GM12878 (cell line): ENCODE measurements at regions not wholly inside any gene's neighbourhood (a gene's known extent, or its start where the extent isn't known, plus 50 kb on each side); places are given as distances from the start of the nearest gene placed in this dataset.

Experiments used
- ATAC-seq: fragments of 200-7000 bp; cut with Tn5 transposase; 3 replicates; pipeline ENCODE4 v1.9.1; 2020; ENCODE audit warnings: mild to moderate bottlenecking, moderate library complexity
- BruUV-seq: library from RNA; stranded (reverse); fragments of 400-500 nt; replicated peaks from 2 replicates; lab custom pipeline; 2021; lab: Mats Ljungman, UMichigan
- CTCF ChIA-PET: fragments of 300-600 bp; sonication (Branson Sonifier 250); formaldehyde crosslinking; extraction: SDS; loops from one replicate; lab custom pipeline; 2021; ENCODE audit warnings: inconsistent platforms; lab: Yijun Ruan, JAX
- POLR2A ChIA-PET: fragments of 350-600 bp; formaldehyde crosslinking; extraction: SDS; loops from one replicate; lab custom pipeline; 2021; ENCODE audit warnings: inconsistent platforms; lab: Charles Lee
- RAD21 ChIA-PET: fragments of 300-600 bp; sonication (Branson Sonifier 250); formaldehyde crosslinking; loops from one replicate; lab custom pipeline; 2023; ENCODE audit warnings: antibody characterized with exemption; ENCODE audit not compliant: unreplicated experiment; lab: Charles Lee
- SMC1A ChIA-PET: fragments of 300-600 bp; sonication (Branson Sonifier 250); formaldehyde crosslinking; loops from one replicate; lab custom pipeline; 2023; ENCODE audit not compliant: unreplicated experiment, uncharacterized antibody; lab: Charles Lee
- DNase-seq: peaks from one replicate; pipeline ENCODE4 v3.0.0-alpha.2; 2011; ENCODE audit warnings: low read depth, low spot score
- FAIRE-seq: peaks from 3 replicates; lab custom pipeline; 2011; peaks lifted over from hg19 to GRCh38; lab: Jason Lieb, UNC
- H2AFZ ChIP-seq: 2 replicates; pipeline ENCODE4 v1.6.0; 2011; ENCODE audit warnings: low read depth, low read length, control low read depth; ENCODE audit not compliant: control insufficient read depth
- H3K27ac ChIP-seq: 2 replicates; pipeline ENCODE4 v1.5.1; 2011; ENCODE audit warnings: control low read depth; ENCODE audit not compliant: control insufficient read depth, insufficient read depth
- H3K27me3 ChIP-seq, 2 experiments: replicated peaks in 1 of 2; 2 replicates each; pipeline versions ENCODE4 v1.6.0 to v1.6.1; 2011; ENCODE audit warnings: low read length in 1 of 2; ENCODE audit not compliant: control insufficient read depth in 2 of 2, insufficient read depth in 2 of 2
- H3K36me3 ChIP-seq, 2 experiments: 2 replicates each; pipeline ENCODE4 v1.5.1; 2011; ENCODE audit warnings: low read length in 1 of 2; ENCODE audit not compliant: control insufficient read depth in 2 of 2, insufficient read depth in 2 of 2
- H3K4me1 ChIP-seq: 2 replicates; pipeline ENCODE4 v1.6.1; 2011; ENCODE audit warnings: mild to moderate bottlenecking, low read length, moderate library complexity, mixed read lengths; ENCODE audit not compliant: control insufficient read depth, insufficient read depth
- H3K4me2 ChIP-seq: 2 replicates; pipeline ENCODE4 v1.6.0; 2011; ENCODE audit warnings: control low read depth; ENCODE audit not compliant: control insufficient read depth, insufficient read depth
- H3K4me3 ChIP-seq: fragments of 200-600 bp; sonication (generic); 2 replicates; pipeline ENCODE4 v1.5.1; 2016
- H3K79me2 ChIP-seq: 2 replicates; pipeline ENCODE4 v1.6.0; 2011; ENCODE audit warnings: low read length; ENCODE audit not compliant: control insufficient read depth, insufficient read depth
- H3K9ac ChIP-seq: 2 replicates; pipeline ENCODE4 v1.8.0; 2011; ENCODE audit warnings: low read length, control low read depth, mixed read lengths; ENCODE audit not compliant: control insufficient read depth, insufficient read depth
- H3K9me3 ChIP-seq: replicated peaks from 3 replicates; pipeline ENCODE4 v1.5.1; 2011; ENCODE audit warnings: mild to moderate bottlenecking, low read length; ENCODE audit not compliant: control insufficient read depth, insufficient read depth
- H4K20me1 ChIP-seq: 2 replicates; pipeline ENCODE4 v1.6.0; 2011; ENCODE audit not compliant: control insufficient read depth, insufficient read depth
- CHD2 ChIP-seq: IDR thresholded peaks from 2 replicates; pipeline ENCODE4 v1.6.1; 2011; ENCODE audit warnings: low read depth, low read length, improper control_type of control experiment, borderline replicate concordance
- DPF2 ChIP-seq: fragments of 450-650 bp; IDR thresholded peaks from 2 replicates; pipeline ENCODE4 v1.6.1; 2017; ENCODE audit warnings: mild to moderate bottlenecking
- EED ChIP-seq: sonication (generic); IDR thresholded peaks from 2 replicates; pipeline ENCODE4 v1.6.1; 2016; ENCODE audit warnings: antibody characterized with exemption, low read depth
- ESRRA ChIP-seq: IDR thresholded peaks from 2 replicates; pipeline ENCODE4 v1.6.1; 2012; ENCODE audit warnings: mild to moderate bottlenecking, low read length, improper control_type of control experiment
- FOS ChIP-seq: IDR thresholded peaks from 3 replicates; pipeline ENCODE4 v1.6.1; 2011; ENCODE audit warnings: borderline replicate concordance; ENCODE audit not compliant: insufficient read length; ENCODE audit errors: extremely low read depth
- GABPA ChIP-seq: IDR thresholded peaks from 2 replicates; pipeline ENCODE4 v1.6.1; 2014; ENCODE audit warnings: antibody characterized with exemption, low read depth, mild to moderate bottlenecking, inconsistent platforms
- HCFC1 ChIP-seq: fragments of 150-350 bp; IDR thresholded peaks from 2 replicates; pipeline ENCODE4 v1.6.1; 2014; ENCODE audit warnings: low read length
- IKZF2 ChIP-seq, 2 experiments: fragments of 450-650 bp; IDR thresholded peaks; 2 replicates each; pipeline ENCODE4 v1.6.1; 2017; ENCODE audit warnings: mild to moderate bottlenecking in 2 of 2, moderate library complexity in 2 of 2
- IRF3 ChIP-seq: fragments of 450-650 bp; IDR thresholded peaks from 2 replicates; pipeline ENCODE4 v1.6.1; 2014; ENCODE audit warnings: mild to moderate bottlenecking
- MTA2 ChIP-seq: fragments of 450-650 bp; IDR thresholded peaks from 2 replicates; pipeline ENCODE4 v1.6.1; 2016; ENCODE audit warnings: low read depth, mild to moderate bottlenecking, moderate library complexity
- MTA3 ChIP-seq: IDR thresholded peaks from 2 replicates; pipeline ENCODE4 v1.6.1; 2012; ENCODE audit warnings: low read length, inconsistent platforms, borderline replicate concordance
- MYB ChIP-seq: fragments of 150-350 bp; IDR thresholded peaks from 2 replicates; pipeline ENCODE4 v1.6.1; 2014; ENCODE audit warnings: mild to moderate bottlenecking, low read depth, low read length, borderline replicate concordance
- MYC ChIP-seq: IDR thresholded peaks from 2 replicates; pipeline ENCODE4 v1.6.1; 2011; ENCODE audit warnings: mild to moderate bottlenecking, low read length, moderate library complexity, inconsistent platforms; ENCODE audit not compliant: insufficient read depth, insufficient replicate concordance, insufficient read length, severe bottlenecking
- NBN ChIP-seq: fragments of 450-650 bp; IDR thresholded peaks from 2 replicates; pipeline ENCODE4 v1.6.1; 2016
- PAX8 ChIP-seq: fragments of 450-650 bp; IDR thresholded peaks from 2 replicates; pipeline ENCODE4 v1.6.1; 2017; ENCODE audit warnings: mild to moderate bottlenecking, moderate library complexity
- SMAD5 ChIP-seq: IDR thresholded peaks from 2 replicates; pipeline ENCODE4 v1.6.1; 2016; ENCODE audit warnings: antibody characterized with exemption, low read depth
- SPI1 ChIP-seq: IDR thresholded peaks from 2 replicates; pipeline ENCODE4 v1.6.1; 2011; ENCODE audit warnings: low read depth, mild to moderate bottlenecking, low read length, moderate library complexity, borderline replicate concordance; ENCODE audit not compliant: insufficient read depth
- STAT1 ChIP-seq: fragments of 450-650 bp; conservative IDR thresholded peaks from 2 replicates; pipeline ENCODE4 v1.6.1; 2014; ENCODE audit warnings: antibody characterized with exemption, mild to moderate bottlenecking
- SUZ12 ChIP-seq: fragments of 200-600 bp; sonication (generic); IDR thresholded peaks from one replicate; pipeline ENCODE4 v1.6.1; 2018; ENCODE audit warnings: antibody characterized with exemption, mild to moderate bottlenecking; ENCODE audit not compliant: unreplicated experiment
- TCF3 ChIP-seq: IDR thresholded peaks from 2 replicates; pipeline ENCODE4 v1.6.1; 2012; ENCODE audit warnings: low read depth, mild to moderate bottlenecking, low read length, borderline replicate concordance; ENCODE audit not compliant: insufficient read depth
- USF2 ChIP-seq: IDR thresholded peaks from 2 replicates; pipeline ENCODE4 v1.6.1; 2011; ENCODE audit warnings: low read depth, low read length, improper control_type of control experiment, borderline replicate concordance
- YBX1 ChIP-seq: fragments of 450-650 bp; IDR thresholded peaks from 2 replicates; pipeline ENCODE4 v1.6.1; 2016; ENCODE audit warnings: antibody characterized with exemption
- ZBTB4 ChIP-seq: fragments of 450-650 bp; formaldehyde crosslinking; IDR thresholded peaks from 2 replicates; pipeline ENCODE4 v1.4.0; 2022; ENCODE audit warnings: mild to moderate bottlenecking, moderate library complexity
- WGBS: methylation state at CpG from one replicate; pipeline ENCODE4 v1.1.6; 2016; ENCODE audit warnings: low lambda C conversion rate; ENCODE audit not compliant: insufficient replicate concordance, insufficient coverage; ENCODE audit errors: missing lambda C conversion rate; 5-methylcytosine and 5-hydroxymethylcytosine counted together
- in situ Hi-C: fragments of 300-500 bp; cut with MboI; formaldehyde crosslinking; loops from 9 replicates; pipeline ENCODE4 v1.14.3; 2018; ENCODE audit warnings: mixed read lengths
- intact Hi-C: fragments of 100-400 bp; cut with micrococcal nuclease; formaldehyde crosslinking; loops from one replicate; pipeline ENCODE4 v1.14.2; 2022; ENCODE audit not compliant: unreplicated experiment

GRCh38 chr16:79360267-79360666, 240.3 kb downstream of the MAF start (continued):
- TF ChIP-seq ZBTB4 (CRISPR knock-in tag) (no peak), ESRRA (no peak), STAT1 (no peak), FOS (no peak)

GRCh38 chr16:79359082-79359481, 241.5 kb downstream of the MAF start:
- H3K4me1 ChIP-seq, result no peaks in the 10 kb centered on the region
- H3K9me3 ChIP-seq, result no peaks in the 10 kb centered on the region
- SMC1A ChIA-PET, result no interaction called here
- in situ Hi-C loops (no loop called here), intact Hi-C loops (no loop called here)
- no peaks in the 10 kb centered on the region for H3K36me3 ChIP-seq
- FAIRE-seq, result no peak
- no peak overlapping the region for H2AFZ ChIP-seq
- no peak overlapping the region for H3K27ac ChIP-seq
- H3K79me2 ChIP-seq, result no peaks in the 10 kb centered on the region
- no peak overlapping the region for H3K9ac ChIP-seq
- no peaks in the 10 kb centered on the region for H4K20me1 ChIP-seq
- RAD21 ChIA-PET, result no interaction called here
- no peak overlapping the region for H3K4me2 ChIP-seq
- BruUV-seq, result no TSS peak
- ATAC-seq, result no peak
- WGBS, result 3% methylated on average over 4 of the region's 4 CpGs
- CTCF ChIA-PET, result no interaction called here
- DNase-seq, result no peak
- POLR2A ChIA-PET, result no interaction called here
- H3K27me3 ChIP-seq, result no peaks in the 10 kb centered on the region; a peak in 1 of 4 replicates
- H3K4me3 ChIP-seq, result no peak overlapping the region
- TF ChIP-seq PAX8, result no peak
- TF ChIP-seq MYC, result no peak
- no peak for TF ChIP-seq EED
- TF ChIP-seq IRF3, result no peak
- no peak for TF ChIP-seq USF2
- no peak for TF ChIP-seq YBX1
- no peak for TF ChIP-seq HCFC1
- no peak for TF ChIP-seq NBN
- TF ChIP-seq IKZF2 (IDR thresholded peaks at IDR 0.05), result no peak
- TF ChIP-seq CHD2, result no peak
- no peak for TF ChIP-seq DPF2
- no peak for TF ChIP-seq SMAD5
- no peak for TF ChIP-seq TCF3
- TF ChIP-seq SUZ12, result no peak
- TF ChIP-seq SPI1, result no peak
- TF ChIP-seq GABPA, result no peak
- no peak for TF ChIP-seq MTA3
- no peak for TF ChIP-seq MYB
- no peak for TF ChIP-seq MTA2
